ENCODE measurements at regions not wholly inside any gene's neighbourhood (a gene's known extent, or its start where the extent isn't known, plus 50 kb on each side); places are given as distances from the start of the nearest gene placed in this dataset.

DNA sequence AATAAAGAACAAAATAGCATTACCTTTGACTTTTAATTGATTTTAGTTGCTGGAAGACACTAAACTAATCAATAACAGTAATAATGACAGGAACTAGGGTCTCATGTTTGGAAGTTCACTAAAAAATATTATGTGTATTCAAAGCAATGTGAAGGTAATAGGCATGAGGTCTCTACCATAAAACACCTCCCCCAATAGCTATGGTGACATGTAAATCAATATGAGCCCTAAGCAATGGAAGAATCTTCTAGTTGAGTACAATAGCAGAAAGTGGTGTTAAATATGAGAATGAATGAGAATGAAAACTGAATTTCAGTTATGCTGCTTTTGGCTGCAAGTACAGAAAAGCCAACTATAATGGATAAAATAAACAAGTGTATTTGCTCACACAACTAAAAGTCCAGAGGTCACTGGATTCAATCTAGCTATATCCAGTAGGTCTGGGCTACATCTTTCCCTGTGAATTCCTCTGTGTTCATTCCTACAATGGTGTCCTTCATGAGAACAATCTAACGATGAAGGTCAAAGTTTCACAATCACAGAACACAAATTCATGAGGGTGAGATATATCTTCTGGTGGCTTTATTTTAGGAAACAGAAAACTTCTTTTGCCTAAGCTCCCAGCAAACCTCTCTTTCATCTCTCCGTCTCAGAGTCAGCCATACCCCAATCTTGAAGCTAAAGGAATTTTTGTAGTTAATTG lies 728.0 kb downstream of the FSCB start (continued):
- TF ChIP-seq, protein P1, sequence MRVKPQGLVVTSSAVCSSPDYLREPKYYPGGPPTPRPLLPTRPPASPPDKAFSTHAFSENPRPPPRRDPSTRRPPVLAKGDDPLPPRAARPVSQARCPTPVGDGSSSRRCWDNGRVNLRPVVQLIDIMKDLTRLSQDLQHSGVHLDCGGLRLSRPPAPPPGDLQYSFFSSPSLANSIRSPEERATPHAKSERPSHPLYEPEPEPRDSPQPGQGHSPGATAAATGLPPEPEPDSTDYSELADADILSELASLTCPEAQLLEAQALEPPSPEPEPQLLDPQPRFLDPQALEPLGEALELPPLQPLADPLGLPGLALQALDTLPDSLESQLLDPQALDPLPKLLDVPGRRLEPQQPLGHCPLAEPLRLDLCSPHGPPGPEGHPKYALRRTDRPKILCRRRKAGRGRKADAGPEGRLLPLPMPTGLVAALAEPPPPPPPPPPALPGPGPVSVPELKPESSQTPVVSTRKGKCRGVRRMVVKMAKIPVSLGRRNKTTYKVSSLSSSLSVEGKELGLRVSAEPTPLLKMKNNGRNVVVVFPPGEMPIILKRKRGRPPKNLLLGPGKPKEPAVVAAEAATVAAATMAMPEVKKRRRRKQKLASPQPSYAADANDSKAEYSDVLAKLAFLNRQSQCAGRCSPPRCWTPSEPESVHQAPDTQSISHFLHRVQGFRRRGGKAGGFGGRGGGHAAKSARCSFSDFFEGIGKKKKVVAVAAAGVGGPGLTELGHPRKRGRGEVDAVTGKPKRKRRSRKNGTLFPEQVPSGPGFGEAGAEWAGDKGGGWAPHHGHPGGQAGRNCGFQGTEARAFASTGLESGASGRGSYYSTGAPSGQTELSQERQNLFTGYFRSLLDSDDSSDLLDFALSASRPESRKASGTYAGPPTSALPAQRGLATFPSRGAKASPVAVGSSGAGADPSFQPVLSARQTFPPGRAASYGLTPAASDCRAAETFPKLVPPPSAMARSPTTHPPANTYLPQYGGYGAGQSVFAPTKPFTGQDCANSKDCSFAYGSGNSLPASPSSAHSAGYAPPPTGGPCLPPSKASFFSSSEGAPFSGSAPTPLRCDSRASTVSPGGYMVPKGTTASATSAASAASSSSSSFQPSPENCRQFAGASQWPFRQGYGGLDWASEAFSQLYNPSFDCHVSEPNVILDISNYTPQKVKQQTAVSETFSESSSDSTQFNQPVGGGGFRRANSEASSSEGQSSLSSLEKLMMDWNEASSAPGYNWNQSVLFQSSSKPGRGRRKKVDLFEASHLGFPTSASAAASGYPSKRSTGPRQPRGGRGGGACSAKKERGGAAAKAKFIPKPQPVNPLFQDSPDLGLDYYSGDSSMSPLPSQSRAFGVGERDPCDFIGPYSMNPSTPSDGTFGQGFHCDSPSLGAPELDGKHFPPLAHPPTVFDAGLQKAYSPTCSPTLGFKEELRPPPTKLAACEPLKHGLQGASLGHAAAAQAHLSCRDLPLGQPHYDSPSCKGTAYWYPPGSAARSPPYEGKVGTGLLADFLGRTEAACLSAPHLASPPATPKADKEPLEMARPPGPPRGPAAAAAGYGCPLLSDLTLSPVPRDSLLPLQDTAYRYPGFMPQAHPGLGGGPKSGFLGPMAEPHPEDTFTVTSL (CRISPR knock-in tag; IDR thresholded peaks at IDR 0.05; ENCODE audit: borderline replicate concordance), result peak; percentile 66; the same call in 1 of the 2 replicates
- TF ChIP-seq RARA (CRISPR knock-in tag; IDR thresholded peaks at IDR 0.05) (peak; percentile 46), ZNF367 (CRISPR knock-in tag; IDR thresholded peaks at IDR 0.05; ENCODE audit: borderline replicate concordance) (no peak), FOXA1 (IDR thresholded peaks at IDR 0.05) (peak; percentile 44; the same call in 1 of the 2 replicates), FOXA1 (CRISPR knock-in tag; IDR thresholded peaks at IDR 0.05) (peak; percentile 85), NR2F6 (IDR thresholded peaks at IDR 0.05) (peak; percentile 70), NR2F6 (CRISPR knock-in tag; IDR thresholded peaks at IDR 0.05) (peak; percentile 81), KDM4B (CRISPR knock-in tag; IDR thresholded peaks at IDR 0.05) (0 out of 2 replicates have a peak, but pooled peaks have one; percentile 38), DNMT3B (CRISPR knock-in tag; conservative IDR thresholded peaks at IDR 0.05) (no peak), SOX5 (CRISPR knock-in tag; IDR thresholded peaks at IDR 0.05; ENCODE audit: borderline replicate concordance) (peak; percentile 91), KDM6A (CRISPR knock-in tag; IDR thresholded peaks at IDR 0.05; ENCODE audit: low read depth) (peak; percentile 74), PHF21A (CRISPR knock-in tag; IDR thresholded peaks at IDR 0.05) (0 out of 2 replicates have a peak, but pooled peaks have one; percentile 26), PCBP2 (optimal IDR thresholded peaks at IDR 0.05; ENCODE audit: low read depth, low read length, poor library complexity, severe bottlenecking) (no peak), KDM3A (CRISPR knock-in tag; IDR thresholded peaks at IDR 0.05; ENCODE audit: low read depth) (no peak), MYNN (CRISPR knock-in tag; IDR thresholded peaks at IDR 0.05; ENCODE audit: low read depth) (no peak), HNF4G (IDR thresholded peaks at IDR 0.05; ENCODE audit: borderline replicate concordance, low read depth, low read length) (peak; percentile 85), HNF4G (CRISPR knock-in tag; IDR thresholded peaks at IDR 0.05; ENCODE audit: borderline replicate concordance, low read depth) (no peak), MYC (CRISPR knock-in tag; IDR thresholded peaks at IDR 0.05; ENCODE audit: borderline replicate concordance) (no peak), BRD4 (CRISPR knock-in tag; IDR thresholded peaks at IDR 0.05) (0 out of 2 replicates have a peak, but pooled peaks have one; percentile 60), EHMT2 (IDR thresholded peaks at IDR 0.05; ENCODE audit: borderline replicate concordance, low read depth, low read length) (peak; percentile 61; the same call in 1 of the 2 replicates), NR2C2 (CRISPR knock-in tag; IDR thresholded peaks at IDR 0.05; ENCODE audit: borderline replicate concordance) (peak; percentile 55; the same call in 1 of the 2 replicates)
- TF ChIP-seq, protein P2, sequence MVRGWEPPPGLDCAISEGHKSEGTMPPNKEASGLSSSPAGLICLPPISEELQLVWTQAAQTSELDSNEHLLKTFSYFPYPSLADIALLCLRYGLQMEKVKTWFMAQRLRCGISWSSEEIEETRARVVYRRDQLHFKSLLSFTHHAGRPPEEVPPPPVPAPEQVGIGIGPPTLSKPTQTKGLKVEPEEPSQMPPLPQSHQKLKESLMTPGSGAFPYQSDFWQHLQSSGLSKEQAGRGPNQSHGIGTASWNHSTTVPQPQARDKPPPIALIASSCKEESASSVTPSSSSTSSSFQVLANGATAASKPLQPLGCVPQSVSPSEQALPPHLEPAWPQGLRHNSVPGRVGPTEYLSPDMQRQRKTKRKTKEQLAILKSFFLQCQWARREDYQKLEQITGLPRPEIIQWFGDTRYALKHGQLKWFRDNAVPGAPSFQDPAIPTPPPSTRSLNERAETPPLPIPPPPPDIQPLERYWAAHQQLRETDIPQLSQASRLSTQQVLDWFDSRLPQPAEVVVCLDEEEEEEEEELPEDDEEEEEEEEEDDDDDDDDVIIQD (CRISPR knock-in tag; IDR thresholded peaks at IDR 0.05; ENCODE audit: low read depth), result peak; percentile 75; the same call in 1 of the 2 replicates
- TF ChIP-seq, protein P3, sequence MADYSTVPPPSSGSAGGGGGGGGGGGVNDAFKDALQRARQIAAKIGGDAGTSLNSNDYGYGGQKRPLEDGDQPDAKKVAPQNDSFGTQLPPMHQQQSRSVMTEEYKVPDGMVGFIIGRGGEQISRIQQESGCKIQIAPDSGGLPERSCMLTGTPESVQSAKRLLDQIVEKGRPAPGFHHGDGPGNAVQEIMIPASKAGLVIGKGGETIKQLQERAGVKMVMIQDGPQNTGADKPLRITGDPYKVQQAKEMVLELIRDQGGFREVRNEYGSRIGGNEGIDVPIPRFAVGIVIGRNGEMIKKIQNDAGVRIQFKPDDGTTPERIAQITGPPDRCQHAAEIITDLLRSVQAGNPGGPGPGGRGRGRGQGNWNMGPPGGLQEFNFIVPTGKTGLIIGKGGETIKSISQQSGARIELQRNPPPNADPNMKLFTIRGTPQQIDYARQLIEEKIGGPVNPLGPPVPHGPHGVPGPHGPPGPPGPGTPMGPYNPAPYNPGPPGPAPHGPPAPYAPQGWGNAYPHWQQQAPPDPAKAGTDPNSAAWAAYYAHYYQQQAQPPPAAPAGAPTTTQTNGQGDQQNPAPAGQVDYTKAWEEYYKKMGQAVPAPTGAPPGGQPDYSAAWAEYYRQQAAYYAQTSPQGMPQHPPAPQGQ (CRISPR knock-in tag; IDR thresholded peaks at IDR 0.05; ENCODE audit: borderline replicate concordance), result no peak
